K562 (cell line): ENCODE measurements at regions not wholly inside any gene's neighbourhood (a gene's known extent, or its start where the extent isn't known, plus 50 kb on each side); places are given as distances from the start of the nearest gene placed in this dataset.
A peak's percentile ranks its signal among the peaks of the same experiment; 100 is the strongest.

Source experiments
- ADNP ChIP-seq: fragments of 200-800 bp; sonication (Bioruptor generic); IDR thresholded peaks from 2 replicates; pipeline ENCODE4 v1.6.1; 2016; ENCODE audit warnings: missing genetic modification characterization, missing compliant biosample characterization
- ARHGAP35 ChIP-seq: fragments of 450-650 bp; IDR thresholded peaks from 2 replicates; pipeline ENCODE4 v1.6.1; 2018; ENCODE audit not compliant: partially characterized antibody
- C11orf30 ChIP-seq: fragments of 450-650 bp; IDR thresholded peaks from 2 replicates; pipeline ENCODE4 v1.6.1; 2016; ENCODE audit warnings: low read depth, mild to moderate bottlenecking
- MAFG ChIP-seq: fragments of 450-650 bp; conservative IDR thresholded peaks from 2 replicates; pipeline ENCODE4 v1.6.1; 2016; ENCODE audit warnings: missing genetic modification characterization, missing compliant biosample characterization
- PHF21A ChIP-seq: fragments of 450-650 bp; IDR thresholded peaks from 2 replicates; pipeline ENCODE4 v1.6.1; 2017; ENCODE audit warnings: low read depth, borderline replicate concordance
- PYGO2 ChIP-seq: fragments of 450-650 bp; IDR thresholded peaks from 2 replicates; pipeline ENCODE4 v1.6.1; 2016; ENCODE audit warnings: mild to moderate bottlenecking, missing genetic modification characterization, moderate library complexity, missing compliant biosample characterization
- RBM17 ChIP-seq: fragments of 200-400 bp; formaldehyde crosslinking; IDR thresholded peaks from 2 replicates; pipeline ENCODE4 v1.6.1; 2017; ENCODE audit warnings: low read depth, mild to moderate bottlenecking, low read length, borderline replicate concordance
- RBM22 ChIP-seq: fragments of 200-400 bp; formaldehyde crosslinking; IDR thresholded peaks from 2 replicates; pipeline ENCODE4 v1.6.1; 2018; ENCODE audit warnings: low read length, low read depth; ENCODE audit not compliant: poor library complexity, severe bottlenecking
- SNRNP70 ChIP-seq: fragments of 200-400 bp; formaldehyde crosslinking; optimal IDR thresholded peaks from 2 replicates; pipeline ENCODE3; 2017; ENCODE audit warnings: low read depth, low read length
- SP2 ChIP-seq: IDR thresholded peaks from 2 replicates; pipeline ENCODE4 v1.6.1; 2011; ENCODE audit warnings: mild to moderate bottlenecking, low read depth, low read length, moderate library complexity; ENCODE audit not compliant: poor library complexity, severe bottlenecking; ENCODE audit errors: extremely low read depth
- ZNF316 ChIP-seq: fragments of 450-650 bp; IDR thresholded peaks from 2 replicates; pipeline ENCODE4 v1.6.1; 2016
- ZNF75A ChIP-seq: fragments of 450-650 bp; formaldehyde crosslinking; IDR thresholded peaks from 2 replicates; pipeline ENCODE4 v1.4.0; 2020; ENCODE audit warnings: mild to moderate bottlenecking
- ZNF79 ChIP-seq: fragments of 250-450 bp; sonication (Bioruptor Pico); IDR thresholded peaks from 2 replicates; pipeline ENCODE4 v1.4.0; 2020; ENCODE audit warnings: low read depth, mild to moderate bottlenecking, moderate library complexity
- TF ChIP-seq, protein P1 (sequence below), 2 experiments: IDR thresholded peaks; 2 replicates each; pipeline ENCODE4 v1.6.1; 2012; ENCODE audit warnings: improper control_type of control experiment in 2 of 2, low read depth in 2 of 2, low read length in 2 of 2, borderline replicate concordance in 1 of 2
- TF ChIP-seq, protein P2 (sequence below): sonication (generic); formaldehyde crosslinking; IDR thresholded peaks from 2 replicates; pipeline ENCODE4 v1.8.0; 2022; ENCODE audit warnings: mild to moderate bottlenecking, missing genetic modification reagents
- TF ChIP-seq, protein P3 (sequence below): fragments of 450-650 bp; IDR thresholded peaks from 2 replicates; pipeline ENCODE4 v1.6.1; 2016
- TF ChIP-seq, protein P4 (sequence below): sonication (generic); formaldehyde crosslinking; IDR thresholded peaks from 2 replicates; pipeline ENCODE4 v1.8.1; 2023; ENCODE audit warnings: mild to moderate bottlenecking, missing genetic modification reagents

DNA sequence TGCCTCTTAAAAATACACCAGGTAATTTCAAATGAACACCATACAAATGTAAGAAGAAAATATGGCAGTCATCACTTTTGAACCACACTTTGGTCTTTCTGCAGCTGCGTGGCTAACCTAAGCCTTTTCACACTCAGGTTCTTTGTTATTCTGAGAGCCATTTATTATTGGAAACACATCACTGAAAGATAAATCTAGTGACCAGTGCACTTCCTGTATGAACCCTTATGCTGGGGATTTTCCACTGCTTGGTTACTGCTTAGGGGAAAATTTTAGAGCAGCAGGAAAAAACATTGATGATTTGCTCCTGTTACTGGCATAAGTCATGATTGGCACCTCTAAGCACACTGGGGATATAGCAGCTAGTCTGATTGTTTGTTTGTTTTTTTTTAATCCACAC lies 58.6 kb upstream of the RANBP3L start (continued):
- TF ChIP-seq, protein P1, sequence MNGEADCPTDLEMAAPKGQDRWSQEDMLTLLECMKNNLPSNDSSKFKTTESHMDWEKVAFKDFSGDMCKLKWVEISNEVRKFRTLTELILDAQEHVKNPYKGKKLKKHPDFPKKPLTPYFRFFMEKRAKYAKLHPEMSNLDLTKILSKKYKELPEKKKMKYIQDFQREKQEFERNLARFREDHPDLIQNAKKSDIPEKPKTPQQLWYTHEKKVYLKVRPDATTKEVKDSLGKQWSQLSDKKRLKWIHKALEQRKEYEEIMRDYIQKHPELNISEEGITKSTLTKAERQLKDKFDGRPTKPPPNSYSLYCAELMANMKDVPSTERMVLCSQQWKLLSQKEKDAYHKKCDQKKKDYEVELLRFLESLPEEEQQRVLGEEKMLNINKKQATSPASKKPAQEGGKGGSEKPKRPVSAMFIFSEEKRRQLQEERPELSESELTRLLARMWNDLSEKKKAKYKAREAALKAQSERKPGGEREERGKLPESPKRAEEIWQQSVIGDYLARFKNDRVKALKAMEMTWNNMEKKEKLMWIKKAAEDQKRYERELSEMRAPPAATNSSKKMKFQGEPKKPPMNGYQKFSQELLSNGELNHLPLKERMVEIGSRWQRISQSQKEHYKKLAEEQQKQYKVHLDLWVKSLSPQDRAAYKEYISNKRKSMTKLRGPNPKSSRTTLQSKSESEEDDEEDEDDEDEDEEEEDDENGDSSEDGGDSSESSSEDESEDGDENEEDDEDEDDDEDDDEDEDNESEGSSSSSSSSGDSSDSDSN (IDR thresholded peaks at IDR 0.05; ENCODE audit: borderline replicate concordance in 1 of 2, low read depth in 2 of 2, low read length in 2 of 2) = no peak
- no peak for TF ChIP-seq RBM22
- peak; percentile 44; the same call in 1 of the 2 replicates for TF ChIP-seq ZNF316
- TF ChIP-seq, protein P2, sequence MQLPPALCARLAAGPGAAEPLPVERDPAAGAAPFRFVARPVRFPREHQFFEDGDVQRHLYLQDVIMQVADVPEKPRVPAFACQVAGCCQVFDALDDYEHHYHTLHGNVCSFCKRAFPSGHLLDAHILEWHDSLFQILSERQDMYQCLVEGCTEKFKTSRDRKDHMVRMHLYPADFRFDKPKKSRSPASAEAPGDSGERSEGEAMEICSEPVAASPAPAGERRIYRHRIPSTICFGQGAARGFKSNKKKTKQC = no peak
- no peak for TF ChIP-seq ADNP (tag)
- TF ChIP-seq ARHGAP35 = no peak
- TF ChIP-seq SP2 = no peak
- TF ChIP-seq RBM17 = no peak
- TF ChIP-seq, protein P3, sequence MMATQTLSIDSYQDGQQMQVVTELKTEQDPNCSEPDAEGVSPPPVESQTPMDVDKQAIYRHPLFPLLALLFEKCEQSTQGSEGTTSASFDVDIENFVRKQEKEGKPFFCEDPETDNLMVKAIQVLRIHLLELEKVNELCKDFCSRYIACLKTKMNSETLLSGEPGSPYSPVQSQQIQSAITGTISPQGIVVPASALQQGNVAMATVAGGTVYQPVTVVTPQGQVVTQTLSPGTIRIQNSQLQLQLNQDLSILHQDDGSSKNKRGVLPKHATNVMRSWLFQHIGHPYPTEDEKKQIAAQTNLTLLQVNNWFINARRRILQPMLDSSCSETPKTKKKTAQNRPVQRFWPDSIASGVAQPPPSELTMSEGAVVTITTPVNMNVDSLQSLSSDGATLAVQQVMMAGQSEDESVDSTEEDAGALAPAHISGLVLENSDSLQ = no peak
- TF ChIP-seq SNRNP70 = no peak
- TF ChIP-seq ZNF75A (CRISPR knock-in tag) = no peak
- peak; percentile 19; the same call in 1 of the 2 replicates for TF ChIP-seq C11orf30
- TF ChIP-seq ZNF79 (CRISPR knock-in tag) = no peak
- no peak for TF ChIP-seq PYGO2 (tag)
- TF ChIP-seq, protein P4, sequence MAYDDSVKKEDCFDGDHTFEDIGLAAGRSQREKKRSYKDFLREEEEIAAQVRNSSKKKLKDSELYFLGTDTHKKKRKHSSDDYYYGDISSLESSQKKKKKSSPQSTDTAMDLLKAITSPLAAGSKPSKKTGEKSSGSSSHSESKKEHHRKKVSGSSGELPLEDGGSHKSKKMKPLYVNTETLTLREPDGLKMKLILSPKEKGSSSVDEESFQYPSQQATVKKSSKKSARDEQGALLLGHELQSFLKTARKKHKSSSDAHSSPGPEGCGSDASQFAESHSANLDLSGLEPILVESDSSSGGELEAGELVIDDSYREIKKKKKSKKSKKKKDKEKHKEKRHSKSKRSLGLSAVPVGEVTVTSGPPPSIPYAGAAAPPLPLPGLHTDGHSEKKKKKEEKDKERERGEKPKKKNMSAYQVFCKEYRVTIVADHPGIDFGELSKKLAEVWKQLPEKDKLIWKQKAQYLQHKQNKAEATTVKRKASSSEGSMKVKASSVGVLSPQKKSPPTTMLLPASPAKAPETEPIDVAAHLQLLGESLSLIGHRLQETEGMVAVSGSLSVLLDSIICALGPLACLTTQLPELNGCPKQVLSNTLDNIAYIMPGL = no peak
- TF ChIP-seq PHF21A = no peak
- TF ChIP-seq MAFG (tag) = peak; percentile 49
